ENCODE measurements at regions not wholly inside any gene's neighbourhood (a gene's known extent, or its start where the extent isn't known, plus 50 kb on each side); places are given as distances from the start of the nearest gene placed in this dataset.

DNA sequence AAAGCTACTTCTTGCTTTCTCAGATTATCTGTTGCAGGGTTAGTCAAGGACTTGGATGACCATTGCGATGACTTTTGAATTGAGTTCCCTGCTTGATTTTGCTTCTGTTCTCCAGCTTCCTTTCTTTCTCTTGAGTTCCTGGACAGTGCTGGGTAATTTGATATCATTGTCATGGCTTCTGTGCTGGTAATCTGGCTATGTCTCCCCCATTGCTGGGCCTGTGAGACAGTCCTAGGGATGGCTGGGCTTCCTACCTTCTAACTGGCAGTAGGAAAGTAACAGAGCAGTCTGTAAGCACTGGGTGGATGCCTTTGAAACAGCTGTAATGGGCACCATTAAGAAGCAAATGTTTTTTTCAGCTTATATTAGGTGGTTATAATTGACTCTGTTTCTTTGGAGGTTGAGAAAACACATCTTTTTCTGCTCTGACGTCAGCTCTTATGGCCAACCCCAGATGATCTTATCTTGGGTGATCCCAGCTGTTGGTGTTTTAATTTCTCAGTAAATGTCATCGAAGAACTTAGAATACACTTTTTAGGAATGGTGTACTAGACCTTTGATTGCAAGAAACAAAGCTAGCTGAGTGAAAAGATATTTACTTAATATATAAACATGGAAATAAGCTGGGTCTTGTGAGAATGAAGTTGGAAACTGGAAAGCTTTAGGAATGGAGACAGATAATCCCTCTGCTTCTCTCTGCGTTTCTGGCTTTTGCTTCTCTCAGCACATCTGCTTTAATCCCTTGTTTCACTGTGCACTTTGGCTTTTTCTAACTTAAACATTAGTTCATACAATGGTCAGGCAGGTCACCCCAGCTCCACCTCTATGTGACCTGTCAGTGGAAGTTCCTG, 195.0 kb upstream of the MAN1A1 start:
- H3K4me3 Mint-ChIP-seq, result no peak overlapping the region

DNA sequence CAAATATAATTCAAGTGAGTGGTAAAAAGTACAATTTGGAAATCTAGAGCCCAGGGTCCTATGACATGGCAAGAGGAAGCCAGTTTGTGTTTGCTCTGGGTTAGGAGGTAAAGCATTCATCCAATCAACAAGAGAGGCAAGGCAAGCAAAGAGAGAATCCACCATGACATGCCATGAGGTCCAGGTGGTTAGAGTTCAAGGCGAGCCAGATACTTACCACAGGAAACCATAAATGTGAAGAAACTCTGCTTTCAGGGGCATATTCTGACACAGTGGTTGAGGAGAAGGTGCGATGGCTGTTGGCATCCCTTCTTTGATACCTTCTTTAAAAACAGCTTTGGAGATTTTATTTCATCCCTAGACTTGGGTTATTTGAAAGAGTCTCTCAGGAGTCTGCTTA, 193.8 kb upstream of the MAN1A1 start:
- Mint-ChIP-seq H3K9me3 (no peaks in the 10 kb centered on the region), H3K36me3 (ENCODE audit: low read depth) (no peaks in the 10 kb centered on the region), H3K27ac (no peak overlapping the region), H3K27me3 (peaks cover 3% of the 10 kb centered on the region), H3K4me3 (no peak overlapping the region), H3K4me1 (no peaks in the 10 kb centered on the region)
- ChIA-PET POLR2A (no interaction called here), CTCF (no interaction called here)
- DNase-seq, result no peak

More for the DNA sequence above, 195.0 kb upstream of the MAN1A1 start:
- Mint-ChIP-seq H3K36me3 (ENCODE audit: low read depth) (no peaks in the 10 kb centered on the region), H3K9me3 (no peaks in the 10 kb centered on the region), H3K27ac (no peak overlapping the region), H3K4me1 (no peaks in the 10 kb centered on the region), H3K27me3 (peaks cover 3% of the 10 kb centered on the region)
- POLR2A ChIA-PET, result no interaction called here
- no peak for DNase-seq
- CTCF ChIA-PET, result no interaction called here

GRCh38 chr6:119542037-119542436, 192.5 kb upstream of the MAN1A1 start:
- H3K4me1 Mint-ChIP-seq, result no peaks in the 10 kb centered on the region

GRCh38 chr6:119541132-119541905, 191.8 kb upstream of the MAN1A1 start:
- Mint-ChIP-seq H3K27ac (no peak overlapping the region), H3K4me1 (no peaks in the 10 kb centered on the region), H3K27me3 (peaks cover 10% of the 10 kb centered on the region), H3K4me3 (no peak overlapping the region), H3K9me3 (peaks cover 2% of the 10 kb centered on the region), H3K36me3 (ENCODE audit: low read depth) (no peaks in the 10 kb centered on the region)
- no peak for DNase-seq
- CTCF ChIA-PET, result no interaction called here
- POLR2A ChIA-PET, result no interaction called here

More at GRCh38 chr6:119542037-119542436, 192.5 kb upstream of the MAN1A1 start:
- peaks cover 2% of the 10 kb centered on the region for H3K9me3 Mint-ChIP-seq
- no peak overlapping the region for H3K27ac Mint-ChIP-seq
- no peak overlapping the region for H3K4me3 Mint-ChIP-seq
- DNase-seq, result no peak
- peaks cover 6% of the 10 kb centered on the region for H3K27me3 Mint-ChIP-seq
- ChIA-PET CTCF (no interaction called here), POLR2A (no interaction called here)
- no peaks in the 10 kb centered on the region for H3K36me3 Mint-ChIP-seq (ENCODE audit: low read depth)

DNA sequence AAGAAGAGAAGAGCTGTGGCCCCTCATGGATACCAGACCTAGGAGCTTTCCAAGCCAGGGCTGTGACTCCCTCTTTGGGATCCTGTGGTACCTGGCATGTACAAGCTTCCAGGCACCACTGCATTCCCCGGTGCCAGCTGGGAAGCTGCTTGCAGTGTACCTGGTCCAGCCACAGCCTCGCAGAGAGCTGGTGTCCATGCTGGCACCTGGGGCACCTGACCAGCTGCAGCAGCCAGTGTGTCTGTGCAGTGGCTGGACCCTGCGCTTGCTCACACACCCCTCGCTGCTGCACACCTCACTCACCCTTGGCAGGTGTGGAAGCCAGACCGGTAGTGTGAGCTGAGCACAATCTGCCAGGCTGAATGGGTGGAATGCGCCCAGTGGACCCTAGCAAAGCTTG, 190.9 kb upstream of the MAN1A1 start:
- ChIA-PET CTCF (interaction anchor here (0.9 kb wide), 1 partner anchor 24 kb away, joined by 3 read pairs; no protein-coding TSS in a partner anchor), POLR2A (no interaction called here)
- no peak overlapping the region for H3K4me3 Mint-ChIP-seq
- no peaks in the 10 kb centered on the region for H3K4me1 Mint-ChIP-seq
- peaks cover 2% of the 10 kb centered on the region for H3K9me3 Mint-ChIP-seq
- H3K27ac Mint-ChIP-seq, result no peak overlapping the region
- peaks cover 10% of the 10 kb centered on the region for H3K27me3 Mint-ChIP-seq
- no peaks in the 10 kb centered on the region for H3K36me3 Mint-ChIP-seq (ENCODE audit: low read depth)
- DNase-seq, result no peak

DNA sequence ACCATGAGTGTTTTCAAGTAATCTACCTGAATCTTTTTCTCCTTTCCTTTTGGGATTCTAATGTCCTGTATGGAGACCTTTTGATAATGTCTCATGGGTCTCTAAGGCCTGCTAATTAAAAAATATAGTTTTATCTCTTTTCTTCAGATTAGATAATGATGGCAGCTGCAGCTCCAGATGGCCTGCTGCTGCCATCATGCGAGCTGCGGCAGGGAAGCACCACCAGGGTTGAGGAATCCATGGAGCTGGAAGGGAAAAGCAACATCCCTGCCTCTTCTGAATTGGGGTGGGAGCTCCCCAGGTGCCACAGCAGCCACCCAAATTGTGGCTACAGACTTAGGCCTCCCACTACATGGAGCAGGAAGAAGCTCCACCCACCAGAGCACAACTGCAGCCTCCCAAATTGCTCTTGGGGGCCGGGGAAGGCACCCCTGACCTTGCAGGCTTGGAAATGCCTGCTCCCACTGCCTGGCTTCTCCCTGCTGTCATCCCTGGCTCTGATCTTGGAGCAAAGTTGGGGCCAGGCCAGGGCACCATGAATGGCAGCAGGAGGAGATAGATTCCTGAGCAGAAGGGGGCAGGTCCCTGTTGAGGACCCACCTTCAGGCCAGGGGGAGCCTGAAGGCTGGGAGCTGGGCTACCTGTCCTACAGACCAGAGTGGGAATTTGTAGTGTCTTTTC, 189.6 kb upstream of the MAN1A1 start:
- POLR2A ChIA-PET, result no interaction called here
- CTCF ChIA-PET, result no interaction called here
- no peak overlapping the region for H3K4me3 Mint-ChIP-seq
- no peaks in the 10 kb centered on the region for H3K4me1 Mint-ChIP-seq
- H3K36me3 Mint-ChIP-seq (ENCODE audit: low read depth), result no peaks in the 10 kb centered on the region
- H3K9me3 Mint-ChIP-seq, result peaks cover 2% of the 10 kb centered on the region
- peaks cover 7% of the 10 kb centered on the region for H3K27me3 Mint-ChIP-seq
- H3K27ac Mint-ChIP-seq, result no peak overlapping the region
- DNase-seq, result no peak

DNA sequence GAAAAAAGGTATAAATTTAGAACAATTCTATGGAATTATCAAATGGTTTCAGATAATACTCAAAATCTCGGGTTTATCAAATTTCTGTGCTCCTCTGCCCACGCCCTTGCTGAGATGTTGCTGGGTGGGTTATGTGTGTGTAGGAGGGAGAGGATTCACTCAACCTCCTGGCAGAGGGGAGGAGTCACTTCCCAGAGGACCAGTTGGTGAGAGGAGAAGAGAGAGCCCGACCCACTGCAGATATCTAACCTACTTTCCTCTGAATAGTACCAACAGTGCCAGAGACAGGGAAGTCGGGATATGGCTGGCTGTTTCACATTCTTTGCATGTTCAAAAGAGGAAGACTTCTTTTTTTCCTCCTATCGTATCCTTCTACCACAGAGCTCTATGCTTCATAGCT, 187.1 kb upstream of the MAN1A1 start:
- Mint-ChIP-seq H3K36me3 (ENCODE audit: low read depth) (no peaks in the 10 kb centered on the region), H3K4me3 (no peak overlapping the region), H3K4me1 (peaks cover 8% of the 10 kb centered on the region), H3K9me3 (peaks cover 2% of the 10 kb centered on the region), H3K27me3 (peaks cover 7% of the 10 kb centered on the region), H3K27ac (no peak overlapping the region)
- CTCF ChIA-PET, result no interaction called here
- no peak for DNase-seq
- POLR2A ChIA-PET, result no interaction called here

- H3K9me3 Mint-ChIP-seq, result peaks cover 2% of the 10 kb centered on the region
- DNase-seq, result no peak
- H3K4me1 Mint-ChIP-seq, result peaks cover 8% of the 10 kb centered on the region
- H3K36me3 Mint-ChIP-seq (ENCODE audit: low read depth), result no peaks in the 10 kb centered on the region
- ChIA-PET POLR2A (no interaction called here), CTCF (no interaction called here)
- no peak overlapping the region for H3K27ac Mint-ChIP-seq
- no peak overlapping the region for H3K4me3 Mint-ChIP-seq
- peaks cover 12% of the 10 kb centered on the region for H3K27me3 Mint-ChIP-seq
These were observed 185.8 kb upstream of the MAN1A1 start for GRCh38 chr6:119535332-119535731.

- peaks cover 8% of the 10 kb centered on the region for H3K4me1 Mint-ChIP-seq
- ChIA-PET CTCF (no interaction called here), POLR2A (no interaction called here)
- no peak overlapping the region for H3K4me3 Mint-ChIP-seq
- H3K9me3 Mint-ChIP-seq, result peaks cover 2% of the 10 kb centered on the region
- no peak for DNase-seq
- H3K27ac Mint-ChIP-seq, result no peak overlapping the region
- H3K36me3 Mint-ChIP-seq (ENCODE audit: low read depth), result no peaks in the 10 kb centered on the region
- H3K27me3 Mint-ChIP-seq, result peaks cover 14% of the 10 kb centered on the region
These were observed 184.2 kb upstream of the MAN1A1 start for GRCh38 chr6:119533603-119534279.

- no peak overlapping the region for H3K4me3 Mint-ChIP-seq
- no peaks in the 10 kb centered on the region for H3K9me3 Mint-ChIP-seq
- no peaks in the 10 kb centered on the region for H3K4me1 Mint-ChIP-seq
- DNase-seq, result no peak
- H3K27ac Mint-ChIP-seq, result no peak overlapping the region
- no peaks in the 10 kb centered on the region for H3K36me3 Mint-ChIP-seq (ENCODE audit: low read depth)
- H3K27me3 Mint-ChIP-seq, result peaks cover 30% of the 10 kb centered on the region
- ChIA-PET POLR2A (no interaction called here), CTCF (interaction anchor here (1.3 kb wide), 1 partner anchor 13 kb away, joined by 3 read pairs; no protein-coding TSS in a partner anchor)
These were observed 177.6 kb upstream of the MAN1A1 start for GRCh38 chr6:119527231-119527578.

- peaks cover 32% of the 10 kb centered on the region for H3K27me3 Mint-ChIP-seq
- DNase-seq, result no peak
- no peak overlapping the region for H3K4me3 Mint-ChIP-seq
- H3K4me1 Mint-ChIP-seq, result no peaks in the 10 kb centered on the region
- no peaks in the 10 kb centered on the region for H3K36me3 Mint-ChIP-seq (ENCODE audit: low read depth)
- H3K27ac Mint-ChIP-seq, result no peak overlapping the region
- ChIA-PET POLR2A (no interaction called here), CTCF (no interaction called here)
- no peaks in the 10 kb centered on the region for H3K9me3 Mint-ChIP-seq
These were observed 177.1 kb upstream of the MAN1A1 start for GRCh38 chr6:119526561-119527230.

DNA sequence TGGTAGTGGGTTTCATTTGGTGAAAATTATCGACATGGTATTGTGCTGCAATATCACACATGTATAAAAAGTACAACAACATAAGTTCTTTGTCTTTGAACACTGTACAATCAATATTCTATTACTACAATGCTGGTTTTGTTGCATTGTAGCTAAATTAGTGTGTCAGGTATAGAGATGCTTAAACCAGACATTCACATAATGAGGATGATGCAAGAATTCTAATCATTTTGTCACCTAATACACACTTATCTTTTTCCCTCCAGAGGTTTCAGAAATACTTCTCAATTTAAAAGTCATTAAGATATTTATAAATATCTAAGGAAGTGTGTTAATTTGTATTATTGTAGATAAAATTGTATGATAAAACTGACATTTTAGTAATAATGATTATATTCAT, 174.8 kb upstream of the MAN1A1 start:
- Mint-ChIP-seq H3K36me3 (ENCODE audit: low read depth) (no peaks in the 10 kb centered on the region), H3K4me1 (no peaks in the 10 kb centered on the region), H3K27me3 (peaks cover 30% of the 10 kb centered on the region), H3K9me3 (no peaks in the 10 kb centered on the region), H3K4me3 (no peak overlapping the region), H3K27ac (no peak overlapping the region)
- ChIA-PET POLR2A (no interaction called here), CTCF (no interaction called here)
- no peak for DNase-seq
